ENCODE measurements at regions not wholly inside any gene's neighbourhood (a gene's known extent, or its start where the extent isn't known, plus 50 kb on each side); places are given as distances from the start of the nearest gene placed in this dataset.

GRCh38 chr10:113252650-113253618 is 299.9 kb upstream of the HABP2 start:
- no peak for DNase-seq (ENCODE audit: low read depth in 2 of 2, low spot score in 1 of 2)

DNA sequence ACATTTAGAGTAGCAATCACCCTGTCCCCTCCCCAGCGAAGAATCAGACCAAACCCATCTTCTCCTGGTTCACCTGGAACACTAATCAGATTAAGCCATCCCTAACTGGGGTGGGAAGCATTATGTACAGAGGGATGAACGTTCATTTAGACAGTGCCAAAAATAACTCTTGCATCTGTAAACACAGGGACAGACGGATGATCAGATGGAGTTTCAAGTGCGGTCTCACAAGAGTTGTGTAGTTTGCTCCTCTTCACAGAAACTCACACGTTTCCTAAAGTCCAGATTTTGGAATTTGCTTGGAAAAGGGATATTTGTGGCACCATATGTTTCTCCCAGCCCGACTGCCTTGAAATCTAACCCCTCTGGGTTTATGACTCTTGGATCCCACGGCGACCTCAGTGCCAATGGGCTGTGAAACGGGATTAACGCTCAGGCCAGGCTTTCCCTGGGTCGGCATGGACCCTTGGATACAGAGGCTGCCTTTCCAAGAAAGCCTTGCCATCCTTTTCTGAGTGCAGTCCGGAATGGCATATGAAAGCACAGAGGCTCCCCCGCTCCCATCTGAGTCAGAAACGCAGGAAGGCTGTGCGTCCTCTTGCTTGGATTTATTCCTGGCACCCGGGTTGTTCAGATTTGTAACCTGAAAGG is 293.2 kb upstream of the HABP2 start:
- DNase-seq (ENCODE audit: low read depth in 2 of 2, low spot score in 1 of 2) = no peak

DNA sequence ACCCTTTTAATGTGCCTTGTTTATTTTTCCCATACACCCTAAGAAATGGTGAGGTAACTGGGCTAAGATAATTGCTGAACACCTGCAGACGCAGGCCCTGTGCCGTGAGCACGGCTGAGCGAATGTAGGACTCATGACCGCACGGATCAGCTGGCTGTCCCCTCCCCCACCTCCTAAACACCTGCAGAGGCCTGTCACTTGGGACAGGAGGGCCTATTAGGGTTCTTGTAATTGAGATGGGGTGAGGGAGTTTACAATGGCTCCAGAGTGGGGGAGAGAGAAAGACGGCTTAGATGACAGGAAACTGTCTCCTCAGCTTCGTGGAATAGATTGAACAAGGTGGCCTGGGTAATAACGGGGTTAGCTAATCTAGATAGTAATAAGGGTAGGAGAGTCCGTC is 291.7 kb upstream of the HABP2 start:
- no peak for DNase-seq (ENCODE audit: low read depth in 2 of 2, low spot score in 1 of 2)

DNA sequence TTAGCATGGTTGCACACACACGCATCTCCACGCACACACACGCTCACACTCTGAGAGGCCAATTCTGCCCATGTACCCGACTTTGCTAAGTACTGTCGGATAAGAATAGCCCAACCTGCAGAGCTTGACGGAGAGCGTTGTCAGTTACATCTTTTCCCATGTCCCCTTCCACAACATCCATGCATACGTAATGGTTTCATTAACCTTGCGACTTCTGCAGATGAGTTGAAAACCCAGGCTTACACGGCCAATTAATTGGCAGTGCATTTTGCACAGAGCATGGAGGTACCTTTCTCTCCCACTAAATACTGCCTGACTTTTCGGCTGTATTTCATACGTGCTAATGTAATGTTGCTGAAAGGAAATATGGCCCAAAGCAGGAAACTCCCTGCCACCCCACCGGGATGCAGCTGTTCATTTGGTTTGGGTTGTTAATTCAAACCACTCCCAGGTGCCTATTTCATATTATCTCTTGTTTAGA is 291.2 kb upstream of the HABP2 start:
- no peak for DNase-seq (ENCODE audit: low read depth in 2 of 2, low spot score in 1 of 2)

- no peak for DNase-seq (ENCODE audit: low read depth in 2 of 2, low spot score in 1 of 2)
Observed at GRCh38 chr10:113263056-113263455, 289.8 kb upstream of the HABP2 start.

DNA sequence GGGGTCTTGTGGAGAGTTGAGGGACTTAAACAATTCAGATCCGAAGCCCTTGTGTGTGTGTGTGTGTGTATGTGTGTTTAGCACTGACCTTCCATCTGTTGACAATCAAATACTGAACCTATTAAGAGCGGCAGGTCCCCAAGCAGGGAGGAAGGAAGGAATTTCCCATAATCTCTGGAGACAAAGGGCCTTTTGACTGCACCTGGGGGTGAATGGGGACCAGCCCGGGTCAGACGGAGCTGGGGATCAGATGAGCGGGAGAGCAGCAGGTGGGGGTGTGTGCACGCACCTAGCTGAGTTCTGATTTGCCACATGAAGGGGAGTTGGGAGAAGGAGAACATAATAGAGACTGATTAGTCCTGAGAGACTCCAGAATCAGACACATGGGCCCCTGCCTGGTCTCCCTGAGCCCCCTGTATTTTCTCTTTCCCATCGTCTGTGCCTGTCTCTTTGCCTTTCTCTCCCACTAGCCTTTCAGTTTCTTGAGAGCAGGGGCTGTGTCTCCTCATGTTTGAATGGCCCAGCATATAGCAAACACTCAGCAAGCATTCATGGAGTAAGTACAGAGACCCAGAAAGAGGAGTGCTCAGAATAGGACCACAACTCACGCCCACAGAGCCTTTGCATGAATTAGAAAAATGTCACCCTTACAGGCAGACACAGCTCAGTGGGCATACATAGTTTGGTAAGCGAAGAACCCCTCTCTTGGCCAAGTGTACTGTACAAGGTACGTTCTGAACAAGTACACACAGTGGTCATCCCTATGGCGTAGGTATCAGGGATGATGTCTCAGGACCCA is 288.3 kb upstream of the HABP2 start:
- DNase-seq (ENCODE audit: low read depth in 2 of 2, low spot score in 1 of 2) = no peak

DNA sequence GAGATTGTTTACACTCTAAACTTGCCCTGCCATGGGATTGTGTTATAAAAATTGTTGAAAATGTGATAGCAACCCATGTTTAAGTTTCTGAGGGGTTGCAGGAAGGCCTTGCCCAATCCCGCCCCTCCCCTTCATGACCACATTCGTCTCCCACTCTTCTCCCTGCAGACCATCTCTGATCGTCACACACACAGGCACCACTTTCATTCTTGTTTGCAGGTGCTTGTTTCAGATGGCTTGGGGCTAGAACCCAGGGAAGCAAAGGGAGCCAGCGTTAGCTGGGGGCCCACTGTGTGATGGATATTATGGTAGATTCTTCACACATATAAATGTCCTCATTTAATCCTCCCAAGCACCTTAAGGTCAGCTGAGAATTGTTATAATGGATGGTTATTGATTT is 286.7 kb upstream of the HABP2 start:
- DNase-seq (ENCODE audit: low read depth in 2 of 2, low spot score in 1 of 2) = no peak

- DNase-seq (ENCODE audit: low read depth in 2 of 2, low spot score in 1 of 2) = no peak
Observed at GRCh38 chr10:113267619-113268562, 285.0 kb upstream of the HABP2 start.

DNA sequence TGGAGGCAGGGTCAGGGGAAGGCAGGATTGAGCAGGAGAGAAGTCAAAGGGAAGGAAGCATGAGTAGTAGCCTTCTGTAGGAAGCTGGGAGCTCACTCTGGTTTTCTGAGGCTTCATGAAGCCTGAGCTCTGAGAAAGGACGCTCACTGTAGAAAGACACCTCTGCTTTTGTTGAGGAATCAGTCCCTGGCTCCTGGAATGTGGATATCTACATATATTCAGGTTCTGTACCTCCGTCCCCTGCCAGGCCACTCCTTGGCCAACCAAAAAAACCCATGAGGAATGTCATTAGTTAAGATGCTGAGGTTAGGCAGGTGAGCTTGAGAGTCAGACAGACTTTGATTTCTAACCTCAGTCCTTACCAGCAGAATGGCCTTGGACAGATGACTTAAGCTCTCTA is 283.5 kb upstream of the HABP2 start:
- no peak for DNase-seq (ENCODE audit: low read depth in 2 of 2, low spot score in 1 of 2)

GRCh38 chr10:113272511-113272910 is 280.3 kb upstream of the HABP2 start:
- no peak for DNase-seq (ENCODE audit: low read depth in 2 of 2, low spot score in 1 of 2)

DNA sequence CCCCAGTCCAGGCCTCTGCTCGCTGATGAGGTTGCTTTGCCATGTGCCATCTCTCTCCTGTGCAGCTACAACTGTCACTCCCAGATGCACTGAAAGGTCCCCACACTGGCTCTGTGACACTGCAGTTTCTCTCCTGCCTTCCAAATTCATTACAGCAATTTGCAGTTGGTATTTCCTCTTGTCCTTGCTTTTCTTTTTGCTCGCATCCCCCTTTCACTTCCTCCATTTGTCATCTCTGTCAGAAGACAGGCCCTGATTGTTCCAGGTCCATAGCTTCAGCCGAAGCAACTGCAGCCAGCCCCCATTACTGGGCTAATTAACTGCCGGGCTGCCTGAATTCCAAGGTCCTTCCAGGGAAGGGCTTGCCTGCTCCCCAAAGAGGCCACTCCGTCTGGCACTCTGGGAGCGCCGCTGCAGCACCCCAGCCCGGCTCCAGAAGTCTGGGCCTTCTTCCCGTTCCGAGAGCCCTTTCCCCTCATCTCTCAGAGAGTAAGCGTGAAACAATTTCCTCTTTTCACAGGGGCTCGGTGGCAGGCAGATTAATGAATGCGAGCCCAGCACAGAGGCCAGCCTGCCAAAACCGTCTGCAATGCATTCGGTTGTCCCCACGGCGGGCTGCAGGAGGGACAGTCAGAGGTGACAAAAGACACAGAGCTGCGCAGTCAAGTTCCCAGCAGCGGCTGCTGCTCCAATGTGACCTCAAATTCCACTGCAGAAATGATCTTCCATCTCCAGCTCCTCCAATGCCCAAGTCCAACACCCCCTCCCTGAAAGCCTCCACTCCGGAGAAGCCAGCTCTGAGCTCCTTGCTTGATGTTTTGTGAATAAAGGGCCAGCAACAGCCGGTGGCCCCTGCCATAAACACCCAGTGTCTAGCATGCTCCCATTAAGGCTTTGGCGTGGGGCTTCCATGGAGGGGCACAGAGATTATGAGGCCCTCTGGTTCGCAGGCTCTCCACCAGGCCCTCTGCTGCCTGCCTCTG is 279.4 kb upstream of the HABP2 start:
- DNase-seq (ENCODE audit: low read depth in 2 of 2, low spot score in 1 of 2) = no peak

DNA sequence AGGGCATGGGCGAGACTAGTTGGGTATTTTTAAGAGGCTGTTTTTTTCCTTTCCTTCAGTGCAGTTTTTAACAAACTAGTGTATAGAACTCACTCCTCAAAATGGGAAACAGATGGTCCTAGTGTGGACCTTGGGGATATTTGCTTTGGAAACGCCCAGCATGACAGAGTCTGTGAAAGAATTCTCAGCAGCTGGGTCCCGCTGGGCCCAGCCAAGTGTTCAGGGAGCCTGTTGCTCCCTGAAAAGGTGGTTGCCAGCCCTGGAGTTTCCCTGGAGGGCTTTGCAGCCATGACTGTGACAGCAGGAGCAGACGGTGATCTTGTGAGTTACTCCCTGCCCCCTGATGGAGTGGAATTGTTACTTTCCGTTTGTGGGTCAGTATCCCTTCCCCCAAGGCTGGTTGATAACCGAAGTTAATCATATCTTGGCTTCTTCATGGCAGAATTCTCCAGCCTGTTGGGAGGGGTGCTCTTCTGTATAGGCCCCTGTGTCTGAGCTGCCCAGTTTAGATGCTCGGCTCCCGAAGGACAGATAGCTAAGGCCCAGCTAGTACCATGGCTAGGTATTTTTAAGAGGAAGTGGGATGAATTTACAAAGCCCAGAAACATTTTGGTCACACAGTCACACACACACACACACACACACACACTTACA is 278.6 kb upstream of the HABP2 start:
- DNase-seq (ENCODE audit: low read depth in 2 of 2, low spot score in 1 of 2) = no peak

DNA sequence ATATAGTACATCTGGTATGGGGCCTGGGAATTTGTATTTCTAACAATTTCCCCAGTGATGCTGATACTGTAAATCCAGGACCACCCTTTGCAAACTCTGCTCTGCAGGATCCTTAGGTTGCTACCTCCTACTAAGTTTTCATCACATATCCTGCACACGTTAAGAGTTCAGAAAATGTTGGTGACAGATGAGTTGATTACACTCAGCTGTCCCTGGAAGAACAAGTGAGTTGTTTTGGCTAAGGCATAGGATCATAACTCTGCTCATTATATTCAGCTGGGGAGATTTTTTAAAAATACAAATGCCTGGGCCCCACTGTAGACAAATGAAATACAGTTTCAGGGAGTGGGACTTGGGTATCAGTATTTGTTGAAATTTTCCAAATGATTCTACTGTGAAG is 274.6 kb upstream of the HABP2 start:
- no peak for DNase-seq (ENCODE audit: low read depth in 2 of 2, low spot score in 1 of 2)

- DNase-seq (ENCODE audit: low read depth in 2 of 2, low spot score in 1 of 2) = no peak
Observed at GRCh38 chr10:113278664-113279063, 274.2 kb upstream of the HABP2 start.

- no peak for DNase-seq (ENCODE audit: low read depth in 2 of 2, low spot score in 1 of 2)
Observed at GRCh38 chr10:113279262-113279661, 273.6 kb upstream of the HABP2 start.

DNA sequence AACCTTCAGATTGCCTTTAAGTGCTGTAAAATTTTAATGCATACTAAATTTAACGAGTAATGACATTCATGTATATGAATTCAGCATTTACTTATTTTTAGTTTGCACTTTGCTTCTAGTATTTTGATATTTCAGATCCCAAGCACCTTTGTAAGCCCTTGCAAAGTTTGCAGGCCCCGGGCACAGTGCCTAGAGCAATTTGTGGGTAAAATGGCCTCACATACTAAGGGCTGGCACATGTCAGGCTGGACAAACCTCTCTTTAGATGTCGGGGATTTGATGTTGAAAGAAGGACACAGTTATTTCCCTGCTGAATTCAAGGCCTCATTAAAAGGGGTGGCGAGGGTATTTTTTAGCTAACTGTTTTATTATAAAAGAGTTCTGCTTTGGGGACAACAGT is 270.3 kb upstream of the HABP2 start:
- DNase-seq (ENCODE audit: low read depth in 2 of 2, low spot score in 1 of 2) = no peak

DNA sequence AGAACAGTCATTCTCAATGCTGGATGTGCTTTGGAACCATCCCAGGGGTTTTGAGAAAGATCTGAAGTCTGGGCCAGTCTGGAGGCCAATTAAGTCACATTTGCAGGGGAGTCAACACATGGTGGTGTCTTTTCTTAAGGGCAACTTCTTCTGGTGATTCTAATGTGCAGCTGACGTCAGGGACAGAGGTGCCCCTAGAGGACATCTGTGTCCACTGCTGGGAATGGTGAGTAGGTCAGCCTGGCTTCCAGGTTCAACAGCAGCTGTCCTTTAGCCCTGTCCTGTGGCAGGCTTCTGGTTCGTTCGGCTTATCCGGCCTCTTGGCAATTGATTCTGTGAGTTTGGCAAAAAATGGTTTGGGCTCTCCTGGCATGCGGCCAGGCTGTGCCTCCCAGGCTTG is 269.7 kb upstream of the HABP2 start:
- DNase-seq (ENCODE audit: low read depth in 2 of 2, low spot score in 1 of 2) = no peak

- DNase-seq (ENCODE audit: low read depth in 2 of 2, low spot score in 1 of 2) = no peak
Observed at GRCh38 chr10:113284635-113285034, 268.2 kb upstream of the HABP2 start.

GRCh38 chr10:113285305-113285704 is 267.5 kb upstream of the HABP2 start:
- no peak for DNase-seq (ENCODE audit: low read depth in 2 of 2, low spot score in 1 of 2)

Measured in stimulated activated CD8-positive, alpha-beta memory T cell treated with anti-CD3 and anti-CD28 coated beads, Interleukin-4, amount 100 ng/mL, for 4 hours (primary cell).